ENCODE measurements at regions not wholly inside any gene's neighbourhood (a gene's known extent, or its start where the extent isn't known, plus 50 kb on each side); places are given as distances from the start of the nearest gene placed in this dataset.

- TF ChIP-seq CTCF (optimal IDR thresholded peaks at IDR 0.05 in 1 of 3, IDR thresholded peaks at IDR 0.05 in 1 of 3, conservative IDR thresholded peaks at IDR 0.05 in 1 of 3; ENCODE audit: extremely low read depth in 1 of 3, insufficient read depth in 2 of 3, low read length in 3 of 3) (peak in 1 of 3 experiments; percentile 25), EZH2 (IDR thresholded peaks at IDR 0.05; ENCODE audit: low read length) (no peak)
These were observed 255.7 kb upstream of the MKLN1 start for GRCh38 chr7:131071786-131072504.

Data from keratinocyte (primary cell).